Vagina (tissue), 2 donors: ENCODE measurements at regions not wholly inside any gene's neighbourhood (a gene's known extent, or its start where the extent isn't known, plus 50 kb on each side); places are given as distances from the start of the nearest gene placed in this dataset.

Experiments
- DNase-seq, 2 donors: peaks; one replicate each; pipeline ENCODE4 v3.0.0-alpha.2; 2017; ENCODE audit errors: extremely low spot score in 2 of 2
- H3K27ac ChIP-seq: fragments of 200-600 bp; sonication (generic); one replicate; pipeline ENCODE4 v1.5.1; 2019
- H3K27me3 ChIP-seq: fragments of 200-600 bp; sonication (generic); one replicate; pipeline ENCODE4 v1.5.1; 2019
- H3K36me3 ChIP-seq, 2 donors: fragments of 200-600 bp; sonication (generic); one replicate each; pipeline ENCODE4 v1.5.1; 2017 to 2019
- H3K4me1 ChIP-seq: fragments of 200-600 bp; sonication (generic); one replicate; pipeline ENCODE4 v1.5.1; 2019
- H3K4me3 ChIP-seq, 2 donors: fragments of 200-600 bp; sonication (generic); 1 replicate in 1 of 2; 2 replicates in 1 of 2; pipeline ENCODE4 v1.5.1; 2016 to 2019
- H3K9me3 ChIP-seq: fragments of 200-600 bp; sonication (generic); one replicate; pipeline ENCODE4 v1.5.1; 2019
- POLR2A ChIP-seq, 2 donors: fragments of 450-650 bp; IDR thresholded peaks; one replicate each; pipeline ENCODE4 v1.6.1; 2017; ENCODE audit warnings: antibody characterized with exemption in 2 of 2, mild to moderate bottlenecking in 2 of 2, moderate library complexity in 2 of 2
- POLR2AphosphoS5 ChIP-seq, 2 donors: sonication (generic); formaldehyde crosslinking; IDR thresholded peaks; one replicate each; pipeline ENCODE4 v1.9.0; 2017; ENCODE audit warnings: antibody characterized with exemption in 2 of 2, mild to moderate bottlenecking in 2 of 2, low read depth in 1 of 2; ENCODE audit not compliant: insufficient read depth in 1 of 2
- intact Hi-C: fragments of 100-400 bp; cut with DNase I; formaldehyde crosslinking; loops from one replicate; pipeline ENCODE4 v1.15.1; 2023
- TF ChIP-seq, protein P1 (sequence below), 3 experiments: fragments of 450-650 bp in 2 of 3; fragments of 200-600 bp in 1 of 3; sonication (generic) in 1 of 3; IDR thresholded peaks; one replicate each; pipeline ENCODE4 v1.5.1; 2017 to 2019; ENCODE audit warnings: antibody characterized with exemption in 3 of 3, mild to moderate bottlenecking in 2 of 3, moderate library complexity in 2 of 3

DNA sequence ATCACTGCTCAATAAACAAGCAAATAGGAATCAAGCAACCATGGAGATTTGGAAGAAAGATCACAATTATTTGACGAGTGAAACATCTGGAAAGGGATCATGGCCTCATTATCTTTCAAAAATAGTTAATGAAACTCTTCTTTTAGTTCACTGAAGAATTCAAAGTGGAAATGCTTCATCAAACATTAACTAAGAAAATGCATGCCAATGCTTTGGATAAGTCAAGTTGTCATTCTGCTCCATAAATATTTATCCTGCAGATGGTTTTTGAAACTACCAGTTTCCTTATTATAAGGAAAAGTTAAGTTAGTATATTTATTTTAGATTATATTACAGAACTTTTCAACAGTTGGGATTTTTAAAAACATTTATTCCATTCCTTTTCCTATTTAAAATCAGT, 206.5 kb upstream of the ADGRL2 start:
- no peaks in the 10 kb centered on the region for H3K36me3 ChIP-seq
- no peak overlapping the region for H3K4me3 ChIP-seq
- H3K27ac ChIP-seq: no peak overlapping the region
- no peaks in the 10 kb centered on the region for H3K27me3 ChIP-seq
- no peak for TF ChIP-seq POLR2AphosphoS5 (IDR thresholded peaks at IDR 0.05; ENCODE audit: insufficient read depth in 1 of 2, low read depth in 1 of 2)
- TF ChIP-seq, protein P1, sequence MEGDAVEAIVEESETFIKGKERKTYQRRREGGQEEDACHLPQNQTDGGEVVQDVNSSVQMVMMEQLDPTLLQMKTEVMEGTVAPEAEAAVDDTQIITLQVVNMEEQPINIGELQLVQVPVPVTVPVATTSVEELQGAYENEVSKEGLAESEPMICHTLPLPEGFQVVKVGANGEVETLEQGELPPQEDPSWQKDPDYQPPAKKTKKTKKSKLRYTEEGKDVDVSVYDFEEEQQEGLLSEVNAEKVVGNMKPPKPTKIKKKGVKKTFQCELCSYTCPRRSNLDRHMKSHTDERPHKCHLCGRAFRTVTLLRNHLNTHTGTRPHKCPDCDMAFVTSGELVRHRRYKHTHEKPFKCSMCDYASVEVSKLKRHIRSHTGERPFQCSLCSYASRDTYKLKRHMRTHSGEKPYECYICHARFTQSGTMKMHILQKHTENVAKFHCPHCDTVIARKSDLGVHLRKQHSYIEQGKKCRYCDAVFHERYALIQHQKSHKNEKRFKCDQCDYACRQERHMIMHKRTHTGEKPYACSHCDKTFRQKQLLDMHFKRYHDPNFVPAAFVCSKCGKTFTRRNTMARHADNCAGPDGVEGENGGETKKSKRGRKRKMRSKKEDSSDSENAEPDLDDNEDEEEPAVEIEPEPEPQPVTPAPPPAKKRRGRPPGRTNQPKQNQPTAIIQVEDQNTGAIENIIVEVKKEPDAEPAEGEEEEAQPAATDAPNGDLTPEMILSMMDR (IDR thresholded peaks at IDR 0.05): no peak
- no peak for TF ChIP-seq POLR2A (IDR thresholded peaks at IDR 0.05)
- H3K4me1 ChIP-seq: no peaks in the 10 kb centered on the region
- DNase-seq: no peak
- intact Hi-C loops: no loop called here
- H3K9me3 ChIP-seq: no peaks in the 10 kb centered on the region

DNA sequence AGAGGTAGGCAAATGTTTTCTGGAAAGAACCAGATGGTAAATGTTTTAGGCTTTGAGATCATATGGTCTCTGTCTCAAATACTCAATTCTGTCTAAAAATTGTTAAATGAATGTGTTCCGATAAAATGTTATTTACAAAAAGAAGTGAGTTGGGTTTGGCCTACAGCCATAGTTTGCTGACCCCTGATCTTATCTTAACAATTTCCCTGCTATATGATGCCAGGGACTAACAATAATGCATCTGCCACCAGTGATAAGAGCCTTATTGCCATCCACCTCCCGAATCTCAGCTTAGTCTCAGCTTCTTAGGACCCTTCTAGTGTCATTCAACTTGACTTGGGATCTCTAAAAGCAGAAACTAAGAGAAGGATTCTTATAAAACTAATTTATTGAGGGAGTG, 208.5 kb upstream of the ADGRL2 start:
- no peak for TF ChIP-seq POLR2AphosphoS5 (IDR thresholded peaks at IDR 0.05; ENCODE audit: insufficient read depth in 1 of 2, low read depth in 1 of 2)
- TF ChIP-seq, protein P1 (IDR thresholded peaks at IDR 0.05): no peak
- TF ChIP-seq POLR2A (IDR thresholded peaks at IDR 0.05): no peak
- no peak for DNase-seq
- intact Hi-C loops: no loop called here
- Histone ChIP-seq H3K27ac (no peak overlapping the region), H3K4me1 (no peaks in the 10 kb centered on the region), H3K27me3 (no peaks in the 10 kb centered on the region), H3K36me3 (no peaks in the 10 kb centered on the region), H3K9me3 (no peaks in the 10 kb centered on the region), H3K4me3 (no peak overlapping the region)

DNA sequence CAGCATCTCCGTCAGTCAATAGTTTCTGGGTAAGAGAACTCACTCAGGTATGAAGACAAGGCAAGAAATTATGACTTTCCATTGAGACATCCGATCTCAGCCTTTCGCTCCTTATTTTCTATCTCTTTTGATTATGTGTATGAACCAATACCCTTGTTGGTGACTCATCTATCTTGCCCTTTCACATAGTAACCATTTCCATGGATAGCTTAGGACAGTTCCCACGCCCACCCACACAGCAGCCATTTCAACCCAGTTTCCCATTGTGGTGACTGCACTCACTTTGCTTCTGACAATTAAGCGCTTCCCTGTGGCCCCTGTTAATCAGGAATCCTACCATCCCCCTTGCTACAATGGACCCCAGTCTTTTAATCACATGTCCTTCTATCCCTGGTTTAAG, 210.6 kb upstream of the ADGRL2 start:
- Histone ChIP-seq H3K4me3 (no peak overlapping the region), H3K4me1 (no peaks in the 10 kb centered on the region), H3K36me3 (no peaks in the 10 kb centered on the region), H3K27me3 (no peaks in the 10 kb centered on the region), H3K9me3 (no peaks in the 10 kb centered on the region), H3K27ac (no peak overlapping the region)
- intact Hi-C loops: no loop called here
- no peak for TF ChIP-seq POLR2AphosphoS5 (IDR thresholded peaks at IDR 0.05; ENCODE audit: insufficient read depth in 1 of 2, low read depth in 1 of 2)
- TF ChIP-seq POLR2A (IDR thresholded peaks at IDR 0.05): no peak
- TF ChIP-seq, protein P1 (IDR thresholded peaks at IDR 0.05): no peak
- no peak for DNase-seq

DNA sequence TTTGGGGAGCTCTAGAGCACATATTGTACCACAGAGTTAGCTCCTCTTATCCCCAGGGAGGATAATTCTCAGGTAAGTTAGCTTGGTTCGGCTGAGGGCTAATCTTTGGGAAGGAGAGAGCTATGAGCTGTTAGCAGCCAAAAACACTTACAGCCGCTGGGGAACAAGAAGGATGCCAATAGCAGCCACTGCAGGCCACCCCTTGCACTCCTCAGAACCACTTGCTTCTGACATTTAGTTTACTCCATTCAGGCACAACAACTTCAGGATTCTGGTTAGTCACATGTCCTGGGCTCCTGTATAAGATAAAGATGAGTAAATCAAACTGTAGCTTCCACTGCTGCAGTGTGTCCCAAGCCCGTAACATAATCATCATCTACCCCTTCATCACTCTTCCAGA, 212.6 kb upstream of the ADGRL2 start:
- H3K36me3 ChIP-seq: no peaks in the 10 kb centered on the region
- TF ChIP-seq POLR2A (IDR thresholded peaks at IDR 0.05): no peak
- TF ChIP-seq, protein P1 (IDR thresholded peaks at IDR 0.05): no peak
- no peak for TF ChIP-seq POLR2AphosphoS5 (IDR thresholded peaks at IDR 0.05; ENCODE audit: insufficient read depth in 1 of 2, low read depth in 1 of 2)
- no peaks in the 10 kb centered on the region for H3K27me3 ChIP-seq
- H3K27ac ChIP-seq: no peak overlapping the region
- H3K9me3 ChIP-seq: no peaks in the 10 kb centered on the region
- intact Hi-C loops: no loop called here
- no peaks in the 10 kb centered on the region for H3K4me1 ChIP-seq
- H3K4me3 ChIP-seq: no peak overlapping the region
- DNase-seq: no peak

DNA sequence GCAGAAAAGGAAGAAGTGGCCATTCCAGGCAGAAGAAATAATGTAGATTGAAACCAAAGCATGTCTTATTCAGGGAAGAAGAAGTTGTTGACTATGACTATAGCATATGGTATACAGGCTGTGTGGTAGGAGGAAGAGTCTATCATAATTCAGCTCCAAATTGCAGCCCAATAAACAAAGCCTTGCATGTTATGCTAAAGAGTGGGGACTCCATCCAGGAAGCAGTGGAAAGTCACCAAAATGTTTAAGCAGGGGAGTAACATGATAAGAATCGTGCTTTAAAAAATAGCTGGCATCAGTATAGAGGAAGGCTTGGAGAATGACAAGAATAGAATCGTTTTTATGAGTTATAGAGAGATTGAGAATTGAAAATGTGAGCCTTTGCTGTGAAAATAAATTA, 213.3 kb upstream of the ADGRL2 start:
- TF ChIP-seq, protein P1 (IDR thresholded peaks at IDR 0.05): no peak
- no peak for TF ChIP-seq POLR2AphosphoS5 (IDR thresholded peaks at IDR 0.05; ENCODE audit: insufficient read depth in 1 of 2, low read depth in 1 of 2)
- no peak for TF ChIP-seq POLR2A (IDR thresholded peaks at IDR 0.05)
- DNase-seq: no peak
- Histone ChIP-seq H3K4me3 (no peak overlapping the region), H3K27ac (no peak overlapping the region), H3K36me3 (no peaks in the 10 kb centered on the region), H3K9me3 (no peaks in the 10 kb centered on the region), H3K27me3 (no peaks in the 10 kb centered on the region), H3K4me1 (no peaks in the 10 kb centered on the region)
- intact Hi-C loops: no loop called here
